ENCODE measurements at regions not wholly inside any gene's neighbourhood (a gene's known extent, or its start where the extent isn't known, plus 50 kb on each side); places are given as distances from the start of the nearest gene placed in this dataset.
"Not testable (repeated sequence)": the region's sequence is repeated elsewhere in the genome, so short reads cannot be mapped to it uniquely, and the experiment has no call there.

- DNase-seq (no peak), ATAC-seq (replicated peaks) (no peak)
- peaks cover 2 to 4% of the 10 kb centered on the region in 2 donors for H3K9me3 Mint-ChIP-seq
- H3K27me3 Mint-ChIP-seq, result no peaks in the 10 kb centered on the region
- H3K36me3 Mint-ChIP-seq, result no peaks in the 10 kb centered on the region
- no peaks in the 10 kb centered on the region for H3K4me1 Mint-ChIP-seq
- H3K27ac Mint-ChIP-seq, result no peak overlapping the region
- H3K4me3 Mint-ChIP-seq, result no peak overlapping the region
Measured at GRCh38 chr5:145629047-145629446, 206.1 kb downstream of the PRELID2 start.

- Mint-ChIP-seq H3K27me3 (no peaks in the 10 kb centered on the region), H3K4me1 (no peaks in the 10 kb centered on the region), H3K27ac (no peak overlapping the region), H3K9me3 (peaks cover 2 to 8% of the 10 kb centered on the region in 2 donors), H3K4me3 (no peak overlapping the region), H3K36me3 (no peaks in the 10 kb centered on the region)
- no peak for DNase-seq
- ATAC-seq (replicated peaks), result no peak
Measured at GRCh38 chr5:145628525-145628924, 206.6 kb downstream of the PRELID2 start.

GRCh38 chr5:145619806-145620310 is 215.3 kb downstream of the PRELID2 start:
- Mint-ChIP-seq H3K36me3 (no peaks in the 10 kb centered on the region), H3K27me3 (no peaks in the 10 kb centered on the region), H3K9me3 (peaks cover 3 to 7% of the 10 kb centered on the region in 2 donors), H3K4me1 (no peaks in the 10 kb centered on the region), H3K27ac (no peak overlapping the region), H3K4me3 (no peak overlapping the region)
- no peak for ATAC-seq (replicated peaks)
- DNase-seq, result no peak

GRCh38 chr5:145616739-145617138 is 218.4 kb downstream of the PRELID2 start:
- ATAC-seq (replicated peaks); DNase-seq; H3K4me3 Mint-ChIP-seq; H3K27ac Mint-ChIP-seq; H3K27me3 Mint-ChIP-seq; H3K36me3 Mint-ChIP-seq; H3K4me1 Mint-ChIP-seq; H3K9me3 Mint-ChIP-seq: not testable (repeated sequence)

- DNase-seq, result no peak
- ATAC-seq (replicated peaks), result no peak
- H3K9me3 Mint-ChIP-seq, result peaks cover 0 to 5% of the 10 kb centered on the region in 2 donors
- no peak overlapping the region for H3K27ac Mint-ChIP-seq
- H3K27me3 Mint-ChIP-seq, result no peaks in the 10 kb centered on the region
- H3K36me3 Mint-ChIP-seq, result no peaks in the 10 kb centered on the region
- no peak overlapping the region for H3K4me3 Mint-ChIP-seq
- no peaks in the 10 kb centered on the region for H3K4me1 Mint-ChIP-seq
Measured at GRCh38 chr5:145598983-145599382, 236.2 kb downstream of the PRELID2 start.

- Mint-ChIP-seq H3K27ac (no peak overlapping the region), H3K4me3 (no peak overlapping the region), H3K36me3 (no peaks in the 10 kb centered on the region), H3K4me1 (no peaks in the 10 kb centered on the region), H3K27me3 (no peaks in the 10 kb centered on the region), H3K9me3 (peaks cover 0 to 4% of the 10 kb centered on the region in 2 donors)
- ATAC-seq (replicated peaks) (no peak), DNase-seq (no peak)
Measured at GRCh38 chr5:145598184-145598583, 237.0 kb downstream of the PRELID2 start.

GRCh38 chr5:145591578-145591977 is 243.6 kb downstream of the PRELID2 start:
- DNase-seq (no peak), ATAC-seq (replicated peaks) (no peak)
- H3K9me3 Mint-ChIP-seq, result peaks cover 0 to 7% of the 10 kb centered on the region in 2 donors
- H3K4me3 Mint-ChIP-seq, result no peak overlapping the region
- H3K4me1 Mint-ChIP-seq, result no peaks in the 10 kb centered on the region
- H3K27ac Mint-ChIP-seq, result no peak overlapping the region
- H3K27me3 Mint-ChIP-seq, result no peaks in the 10 kb centered on the region
- H3K36me3 Mint-ChIP-seq, result no peaks in the 10 kb centered on the region

- no peak overlapping the region for H3K27ac Mint-ChIP-seq
- no peaks in the 10 kb centered on the region for H3K27me3 Mint-ChIP-seq
- H3K9me3 Mint-ChIP-seq, result peaks cover 4 to 7% of the 10 kb centered on the region in 2 donors
- DNase-seq (no peak), ATAC-seq (replicated peaks) (no peak)
- no peaks in the 10 kb centered on the region for H3K36me3 Mint-ChIP-seq
- no peaks in the 10 kb centered on the region for H3K4me1 Mint-ChIP-seq
- no peak overlapping the region for H3K4me3 Mint-ChIP-seq
Measured at GRCh38 chr5:145589063-145589462, 246.1 kb downstream of the PRELID2 start.

GRCh38 chr5:145588558-145588957 is 246.6 kb downstream of the PRELID2 start:
- Mint-ChIP-seq H3K4me3 (no peak overlapping the region), H3K36me3 (no peaks in the 10 kb centered on the region), H3K27me3 (no peaks in the 10 kb centered on the region), H3K4me1 (no peaks in the 10 kb centered on the region), H3K27ac (no peak overlapping the region), H3K9me3 (peaks cover 5 to 7% of the 10 kb centered on the region in 2 donors)
- ATAC-seq (replicated peaks) (no peak), DNase-seq (no peak)

- Mint-ChIP-seq H3K9me3 (peaks cover 5 to 7% of the 10 kb centered on the region in 2 donors), H3K4me3 (no peak overlapping the region), H3K4me1 (no peaks in the 10 kb centered on the region), H3K36me3 (no peaks in the 10 kb centered on the region), H3K27ac (no peak overlapping the region), H3K27me3 (no peaks in the 10 kb centered on the region)
- DNase-seq, result no peak
- ATAC-seq (replicated peaks), result no peak
Measured at GRCh38 chr5:145588113-145588512, 247.0 kb downstream of the PRELID2 start.

- H3K9me3 Mint-ChIP-seq, result peaks cover 5 to 7% of the 10 kb centered on the region in 2 donors
- H3K27ac Mint-ChIP-seq, result no peak overlapping the region
- no peaks in the 10 kb centered on the region for H3K4me1 Mint-ChIP-seq
- no peak overlapping the region for H3K4me3 Mint-ChIP-seq
- H3K36me3 Mint-ChIP-seq, result no peaks in the 10 kb centered on the region
- no peaks in the 10 kb centered on the region for H3K27me3 Mint-ChIP-seq
- ATAC-seq (replicated peaks) (peak; percentile 33 to 47), DNase-seq (peak; percentile 0)
Measured at GRCh38 chr5:145587710-145588109, 247.4 kb downstream of the PRELID2 start.

GRCh38 chr5:145587308-145587672 is 247.9 kb downstream of the PRELID2 start:
- H3K36me3 Mint-ChIP-seq, result no peaks in the 10 kb centered on the region
- no peak overlapping the region for H3K27ac Mint-ChIP-seq
- H3K9me3 Mint-ChIP-seq, result peaks cover 7 to 8% of the 10 kb centered on the region in 2 donors
- H3K4me3 Mint-ChIP-seq, result no peak overlapping the region
- DNase-seq, result no peak
- H3K27me3 Mint-ChIP-seq, result no peaks in the 10 kb centered on the region
- ATAC-seq (replicated peaks), result no peak
- no peaks in the 10 kb centered on the region for H3K4me1 Mint-ChIP-seq

GRCh38 chr5:145586661-145587307 is 248.4 kb downstream of the PRELID2 start:
- Mint-ChIP-seq H3K4me1 (no peaks in the 10 kb centered on the region), H3K27me3 (no peaks in the 10 kb centered on the region), H3K27ac (no peak overlapping the region), H3K4me3 (no peak overlapping the region), H3K36me3 (no peaks in the 10 kb centered on the region), H3K9me3 (peaks cover 6 to 10% of the 10 kb centered on the region in 2 donors)
- no peak for DNase-seq
- no peak for ATAC-seq (replicated peaks)

- peaks cover 3 to 13% of the 10 kb centered on the region in 2 donors for H3K9me3 Mint-ChIP-seq
- ATAC-seq (replicated peaks) (no peak), DNase-seq (no peak)
- H3K4me3 Mint-ChIP-seq, result no peak overlapping the region
- no peaks in the 10 kb centered on the region for H3K36me3 Mint-ChIP-seq
- H3K27me3 Mint-ChIP-seq, result no peaks in the 10 kb centered on the region
- H3K27ac Mint-ChIP-seq, result no peak overlapping the region
- no peaks in the 10 kb centered on the region for H3K4me1 Mint-ChIP-seq
Measured at GRCh38 chr5:145585443-145586148, 249.5 kb downstream of the PRELID2 start.

- Mint-ChIP-seq H3K27ac (no peak overlapping the region), H3K36me3 (no peaks in the 10 kb centered on the region), H3K27me3 (no peaks in the 10 kb centered on the region), H3K9me3 (peaks cover 14 to 20% of the 10 kb centered on the region in 2 donors), H3K4me3 (no peak overlapping the region), H3K4me1 (no peaks in the 10 kb centered on the region)
- ATAC-seq (replicated peaks) (no peak), DNase-seq (no peak)
Measured at GRCh38 chr5:145579301-145579700, 255.8 kb downstream of the PRELID2 start.
